WTC11 (cell line): ENCODE measurements at regions not wholly inside any gene's neighbourhood (a gene's known extent, or its start where the extent isn't known, plus 50 kb on each side); places are given as distances from the start of the nearest gene placed in this dataset.

Source experiments
- ATAC-seq: fragments of 200-7000 bp; cut with Tn5 transposase; 2 replicates; pipeline ENCODE4 v1.10.0; 2021; ENCODE audit warnings: mild to moderate bottlenecking, moderate library complexity
- CTCF ChIA-PET: fragments of 300-600 bp; sonication (Branson Sonifier 250); formaldehyde crosslinking; loops from one replicate; lab custom pipeline; 2021; ENCODE audit warnings: antibody characterized with exemption; lab: Charles Lee
- POLR2A ChIA-PET: fragments of 350-600 bp; sonication (Branson Sonifier 250); formaldehyde crosslinking; loops from one replicate; lab custom pipeline; 2021; ENCODE audit warnings: antibody characterized with exemption; lab: Charles Lee
- DNase-seq: peaks from one replicate; pipeline ENCODE4 v3.0.0; 2021; ENCODE audit warnings: low spot score
- H3K27ac Mint-ChIP-seq: 2 replicates; pipeline ENCODE4 v1.8.0; 2021; ENCODE audit warnings: mixed read lengths
- H3K27me3 Mint-ChIP-seq: 2 replicates; pipeline ENCODE4 v1.8.0; 2021; ENCODE audit warnings: low read depth, mild to moderate bottlenecking, moderate library complexity, mixed read lengths
- H3K36me3 Mint-ChIP-seq: 2 replicates; pipeline ENCODE4 v1.8.0; 2021; ENCODE audit warnings: mixed read lengths
- H3K4me1 Mint-ChIP-seq: 2 replicates; pipeline ENCODE4 v1.8.0; 2022; ENCODE audit warnings: mixed read lengths
- H3K4me3 Mint-ChIP-seq: 2 replicates; pipeline ENCODE4 v1.8.0; 2021; ENCODE audit warnings: mild to moderate bottlenecking, moderate library complexity, mixed read lengths
- H3K9me3 Mint-ChIP-seq: 2 replicates; pipeline ENCODE4 v1.8.0; 2021; ENCODE audit warnings: mixed read lengths
- ATF1 ChIP-seq: sonication (generic); formaldehyde crosslinking; IDR thresholded peaks from 2 replicates; pipeline ENCODE4 v1.8.1; 2023; ENCODE audit warnings: mild to moderate bottlenecking, moderate library complexity, missing genetic modification reagents
- CREB1 ChIP-seq: sonication (generic); formaldehyde crosslinking; IDR thresholded peaks from 2 replicates; pipeline ENCODE4 v1.8.0; 2023; ENCODE audit warnings: mild to moderate bottlenecking, missing genetic modification reagents
- FOXP1 ChIP-seq: sonication (generic); formaldehyde crosslinking; IDR thresholded peaks from 2 replicates; pipeline ENCODE4 v1.8.0; 2022; ENCODE audit warnings: missing genetic modification reagents, mild to moderate bottlenecking, moderate library complexity, borderline replicate concordance
- FOXP4 ChIP-seq: sonication (generic); formaldehyde crosslinking; IDR thresholded peaks from 2 replicates; pipeline ENCODE4 v1.8.0; 2022; ENCODE audit warnings: mild to moderate bottlenecking, missing genetic modification reagents
- GRHL2 ChIP-seq: fragments of 250-450 bp; sonication (Bioruptor Pico); IDR thresholded peaks from 2 replicates; pipeline ENCODE4 v1.8.0; 2022; ENCODE audit warnings: mild to moderate bottlenecking, moderate library complexity; ENCODE audit not compliant: insufficient replicate concordance, severe bottlenecking
- HMGA2 ChIP-seq: fragments of 250-450 bp; sonication (Bioruptor Pico); IDR thresholded peaks from 2 replicates; pipeline ENCODE4 v1.4.0; 2021; ENCODE audit warnings: mild to moderate bottlenecking, moderate library complexity
- RELA ChIP-seq: sonication (generic); formaldehyde crosslinking; IDR thresholded peaks from 2 replicates; pipeline ENCODE4 v1.8.1; 2022; ENCODE audit warnings: missing genetic modification reagents, mild to moderate bottlenecking, borderline replicate concordance
- SMAD3 ChIP-seq: sonication (generic); formaldehyde crosslinking; IDR thresholded peaks from 2 replicates; pipeline ENCODE4 v1.8.0; 2022; ENCODE audit warnings: missing genetic modification reagents, mild to moderate bottlenecking, borderline replicate concordance
- SOX15 ChIP-seq: fragments of 250-450 bp; sonication (Bioruptor Pico); IDR thresholded peaks from 2 replicates; pipeline ENCODE4 v1.9.0; 2021; ENCODE audit warnings: mild to moderate bottlenecking
- USF2 ChIP-seq: sonication (generic); formaldehyde crosslinking; IDR thresholded peaks from 2 replicates; pipeline ENCODE4 v1.8.1; 2023; ENCODE audit warnings: mild to moderate bottlenecking, missing genetic modification reagents, moderate library complexity
- ZBTB21 ChIP-seq: sonication (generic); formaldehyde crosslinking; IDR thresholded peaks from 2 replicates; pipeline ENCODE4 v1.8.1; 2023; ENCODE audit warnings: mild to moderate bottlenecking, missing genetic modification reagents, borderline replicate concordance
- ZMAT4 ChIP-seq: fragments of 250-450 bp; sonication (Bioruptor Pico); IDR thresholded peaks from 2 replicates; pipeline ENCODE4 v1.9.0; 2021; ENCODE audit warnings: mild to moderate bottlenecking
- ZNF121 ChIP-seq: sonication (generic); formaldehyde crosslinking; IDR thresholded peaks from 2 replicates; pipeline ENCODE4 v1.8.0; 2023; ENCODE audit warnings: missing genetic modification reagents
- ZNF138 ChIP-seq: sonication (generic); formaldehyde crosslinking; conservative IDR thresholded peaks from 2 replicates; pipeline ENCODE4 v1.8.1; 2022; ENCODE audit warnings: mild to moderate bottlenecking, moderate library complexity, missing genetic modification reagents
- ZNF263 ChIP-seq: sonication (generic); formaldehyde crosslinking; IDR thresholded peaks from 2 replicates; pipeline ENCODE4 v1.8.1; 2022; ENCODE audit warnings: low read depth, mild to moderate bottlenecking, moderate library complexity, missing genetic modification reagents
- ZNF281 ChIP-seq: sonication (generic); formaldehyde crosslinking; IDR thresholded peaks from 2 replicates; pipeline ENCODE4 v1.8.0; 2023; ENCODE audit warnings: mild to moderate bottlenecking, missing genetic modification reagents
- ZNF317 ChIP-seq: sonication (generic); formaldehyde crosslinking; IDR thresholded peaks from 2 replicates; pipeline ENCODE4 v1.8.1; 2023; ENCODE audit warnings: low read depth, mild to moderate bottlenecking, moderate library complexity, missing genetic modification reagents, borderline replicate concordance
- ZNF416 ChIP-seq: fragments of 250-450 bp; sonication (Bioruptor Pico); IDR thresholded peaks from 2 replicates; pipeline ENCODE4 v1.9.0; 2021; ENCODE audit warnings: mild to moderate bottlenecking, inconsistent platforms
- ZNF425 ChIP-seq: fragments of 250-450 bp; sonication (Bioruptor Pico); conservative IDR thresholded peaks from 2 replicates; pipeline ENCODE4 v1.9.0; 2021; ENCODE audit warnings: mild to moderate bottlenecking
- ZNF532 ChIP-seq: fragments of 250-450 bp; sonication (Bioruptor Pico); IDR thresholded peaks from 2 replicates; pipeline ENCODE4 v1.9.0; 2021; ENCODE audit warnings: mild to moderate bottlenecking, borderline replicate concordance

- POLR2A ChIA-PET = no interaction called here
- H3K9me3 Mint-ChIP-seq = peaks cover 14% of the 10 kb centered on the region
- no peaks in the 10 kb centered on the region for H3K36me3 Mint-ChIP-seq
- CTCF ChIA-PET = no interaction called here
- no peaks in the 10 kb centered on the region for H3K27me3 Mint-ChIP-seq
- DNase-seq (no peak), ATAC-seq (no peak)
- H3K4me1 Mint-ChIP-seq = peaks cover 4% of the 10 kb centered on the region; the same call in 1 of the 2 replicates
- no peak for TF ChIP-seq ZMAT4 (CRISPR knock-in tag)
- TF ChIP-seq ZNF281 (CRISPR knock-in tag) = no peak
- TF ChIP-seq FOXP1 (CRISPR knock-in tag) = no peak
- no peak for TF ChIP-seq GRHL2
- no peak for TF ChIP-seq ZNF416 (CRISPR knock-in tag)
- TF ChIP-seq CREB1 (CRISPR knock-in tag) = no peak
- no peak for TF ChIP-seq HMGA2 (CRISPR knock-in tag)
- TF ChIP-seq ZNF532 (CRISPR knock-in tag) = no peak
- no peak for TF ChIP-seq ZNF425 (CRISPR knock-in tag)
- no peak overlapping the region for H3K27ac Mint-ChIP-seq
- no peak overlapping the region for H3K4me3 Mint-ChIP-seq
Measured at GRCh38 chr2:52805901-52806410, 961.6 kb upstream of the CHAC2 start.

GRCh38 chr2:52794581-52794980 is 973.0 kb upstream of the CHAC2 start:
- no peaks in the 10 kb centered on the region for H3K4me1 Mint-ChIP-seq
- no peak for ATAC-seq
- POLR2A ChIA-PET = no interaction called here
- H3K4me3 Mint-ChIP-seq = no peak overlapping the region
- no peak overlapping the region for H3K27ac Mint-ChIP-seq
- H3K36me3 Mint-ChIP-seq = no peaks in the 10 kb centered on the region
- no peaks in the 10 kb centered on the region for H3K27me3 Mint-ChIP-seq
- CTCF ChIA-PET = no interaction called here
- H3K9me3 Mint-ChIP-seq = peaks cover 20% of the 10 kb centered on the region
- no peak for DNase-seq
- TF ChIP-seq ZNF263 (CRISPR knock-in tag) = no peak
- no peak for TF ChIP-seq RELA (CRISPR knock-in tag)
- no peak for TF ChIP-seq ATF1 (CRISPR knock-in tag)
- TF ChIP-seq ZNF138 (CRISPR knock-in tag) = no peak
- TF ChIP-seq USF2 = no peak
- TF ChIP-seq ZBTB21 (CRISPR knock-in tag) = no peak
- TF ChIP-seq ZNF121 (CRISPR knock-in tag) = no peak
- TF ChIP-seq ZNF317 (CRISPR knock-in tag) = no peak
- TF ChIP-seq SMAD3 = no peak
- no peak for TF ChIP-seq SOX15 (CRISPR knock-in tag)
- no peak for TF ChIP-seq FOXP4
